ENCODE measurements at regions not wholly inside any gene's neighbourhood (a gene's known extent, or its start where the extent isn't known, plus 50 kb on each side); places are given as distances from the start of the nearest gene placed in this dataset.

- Histone ChIP-seq H3K4me3 (no peak overlapping the region), H3K27me3 (no peaks in the 10 kb centered on the region), H3K4me1 (ENCODE audit: insufficient read depth) (no peaks in the 10 kb centered on the region), H3K36me3 (no peaks in the 10 kb centered on the region), H3K27ac (no peak overlapping the region), H3K9me3 (no peaks in the 10 kb centered on the region)
- no peak for DNase-seq
- intact Hi-C loops (cut with DNase I) = no loop called here
- TF ChIP-seq POLR2A (IDR thresholded peaks at IDR 0.05) = no peak
- TF ChIP-seq CTCF (IDR thresholded peaks at IDR 0.05) = no peak
- TF ChIP-seq EP300 (IDR thresholded peaks at IDR 0.05) = no peak
Observed at GRCh38 chr2:104965900-104966299, 72.0 kb upstream of the MRPS9 start.

- no peaks in the 10 kb centered on the region for H3K9me3 ChIP-seq
- no peaks in the 10 kb centered on the region for H3K27me3 ChIP-seq
- H3K36me3 ChIP-seq = no peaks in the 10 kb centered on the region
- no peak overlapping the region for H3K27ac ChIP-seq
- 56 to 59% (median 57%) methylated on average over 3 of the region's 3 CpGs for WGBS, 3 donors
- TF ChIP-seq EP300 (IDR thresholded peaks at IDR 0.05) (no peak), CTCF (IDR thresholded peaks at IDR 0.05) (no peak), POLR2A (IDR thresholded peaks at IDR 0.05) (no peak)
- no peaks in the 10 kb centered on the region for H3K4me1 ChIP-seq (ENCODE audit: insufficient read depth)
- DNase-seq = no peak
- intact Hi-C loops (cut with DNase I) = no loop called here
- no peak overlapping the region for H3K4me3 ChIP-seq
Observed at GRCh38 chr2:104969564-104969963, 68.3 kb upstream of the MRPS9 start.

- Histone ChIP-seq H3K36me3 (no peaks in the 10 kb centered on the region), H3K27me3 (no peaks in the 10 kb centered on the region), H3K4me3 (no peak overlapping the region), H3K4me1 (ENCODE audit: insufficient read depth) (no peaks in the 10 kb centered on the region), H3K9me3 (no peaks in the 10 kb centered on the region), H3K27ac (no peak overlapping the region)
- DNase-seq = no peak
- intact Hi-C loops (cut with DNase I) = loop anchor here in 1 of 4 donors (5.0 kb wide), 1 partner anchor 1747 kb away; no protein-coding TSS in a partner anchor
- WGBS, 3 donors = 75 to 79% (median 76%) methylated on average over 3 of the region's 3 CpGs
- no peak for TF ChIP-seq CTCF (IDR thresholded peaks at IDR 0.05)
- no peak for TF ChIP-seq EP300 (IDR thresholded peaks at IDR 0.05)
- no peak for TF ChIP-seq POLR2A (IDR thresholded peaks at IDR 0.05)
Observed at GRCh38 chr2:104975371-104975770, 62.5 kb upstream of the MRPS9 start.

GRCh38 chr2:104975851-104976250 is 62.0 kb upstream of the MRPS9 start:
- TF ChIP-seq POLR2A (IDR thresholded peaks at IDR 0.05) (no peak), EP300 (IDR thresholded peaks at IDR 0.05) (no peak), CTCF (IDR thresholded peaks at IDR 0.05) (no peak)
- no peaks in the 10 kb centered on the region for H3K4me1 ChIP-seq (ENCODE audit: insufficient read depth)
- no peaks in the 10 kb centered on the region for H3K27me3 ChIP-seq
- H3K36me3 ChIP-seq = no peaks in the 10 kb centered on the region
- no peaks in the 10 kb centered on the region for H3K9me3 ChIP-seq
- no peak overlapping the region for H3K27ac ChIP-seq
- no peak overlapping the region for H3K4me3 ChIP-seq
- 37 to 46% (median 41%) methylated on average over 3 of the region's 3 CpGs for WGBS, 3 donors
- intact Hi-C loops (cut with DNase I) = loop anchor here in 1 of 4 donors (5.0 kb wide), 1 partner anchor 1746 kb away; no protein-coding TSS in a partner anchor
- no peak for DNase-seq

Measured in ovary (tissue), 7 donors.